Astrocyte of the cerebellum (primary cell): ENCODE measurements at regions not wholly inside any gene's neighbourhood (a gene's known extent, or its start where the extent isn't known, plus 50 kb on each side); places are given as distances from the start of the nearest gene placed in this dataset.

Experiments
- DNase-seq: peaks from one replicate; pipeline ENCODE4 v3.0.0-alpha.2; 2011; ENCODE audit warnings: low read depth
- H3K4me3 ChIP-seq: 2 replicates; pipeline ENCODE4 v1.5.1; 2011; ENCODE audit warnings: mild to moderate bottlenecking, low read depth, low read length, moderate library complexity
- in situ Hi-C: cut with HindIII; loops from 2 replicates; pipeline ENCODE4 v1.10.0; 2017; ENCODE audit warnings: low sequenced_read_pairs
- TF ChIP-seq, protein P1 (sequence below): IDR thresholded peaks from 2 replicates; pipeline ENCODE4 v1.5.1; 2012; ENCODE audit warnings: low read length, low read depth, moderate library complexity, mild to moderate bottlenecking; ENCODE audit errors: missing control alignments

DNA sequence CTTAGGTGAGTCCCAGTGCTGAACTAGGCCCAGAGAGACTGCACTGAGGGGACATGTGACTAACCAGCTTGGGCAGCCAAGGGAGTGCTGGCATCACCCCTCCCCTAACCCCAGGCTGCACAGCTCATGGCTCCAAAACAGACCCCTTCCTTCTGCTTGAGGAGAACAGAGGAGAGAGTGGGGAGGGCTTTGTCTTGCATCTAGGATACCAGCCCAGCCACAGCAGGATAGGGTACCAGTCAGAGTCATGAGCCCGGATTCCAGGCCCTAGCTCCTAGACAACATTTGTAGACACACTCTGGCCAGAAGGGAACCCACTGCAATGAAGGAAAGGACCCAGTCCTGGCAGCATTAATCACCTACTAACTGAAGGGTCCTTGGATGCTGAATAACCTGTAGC, 49.9 kb upstream of the PLSCR4 start:
- H3K4me3 ChIP-seq = no peak overlapping the region
- in situ Hi-C loops = no loop called here
- DNase-seq = no peak
- TF ChIP-seq, protein P1, sequence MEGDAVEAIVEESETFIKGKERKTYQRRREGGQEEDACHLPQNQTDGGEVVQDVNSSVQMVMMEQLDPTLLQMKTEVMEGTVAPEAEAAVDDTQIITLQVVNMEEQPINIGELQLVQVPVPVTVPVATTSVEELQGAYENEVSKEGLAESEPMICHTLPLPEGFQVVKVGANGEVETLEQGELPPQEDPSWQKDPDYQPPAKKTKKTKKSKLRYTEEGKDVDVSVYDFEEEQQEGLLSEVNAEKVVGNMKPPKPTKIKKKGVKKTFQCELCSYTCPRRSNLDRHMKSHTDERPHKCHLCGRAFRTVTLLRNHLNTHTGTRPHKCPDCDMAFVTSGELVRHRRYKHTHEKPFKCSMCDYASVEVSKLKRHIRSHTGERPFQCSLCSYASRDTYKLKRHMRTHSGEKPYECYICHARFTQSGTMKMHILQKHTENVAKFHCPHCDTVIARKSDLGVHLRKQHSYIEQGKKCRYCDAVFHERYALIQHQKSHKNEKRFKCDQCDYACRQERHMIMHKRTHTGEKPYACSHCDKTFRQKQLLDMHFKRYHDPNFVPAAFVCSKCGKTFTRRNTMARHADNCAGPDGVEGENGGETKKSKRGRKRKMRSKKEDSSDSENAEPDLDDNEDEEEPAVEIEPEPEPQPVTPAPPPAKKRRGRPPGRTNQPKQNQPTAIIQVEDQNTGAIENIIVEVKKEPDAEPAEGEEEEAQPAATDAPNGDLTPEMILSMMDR = no peak
